ENCODE measurements at regions not wholly inside any gene's neighbourhood (a gene's known extent, or its start where the extent isn't known, plus 50 kb on each side); places are given as distances from the start of the nearest gene placed in this dataset.
"Not testable (repeated sequence)": the region's sequence is repeated elsewhere in the genome, so short reads cannot be mapped to it uniquely, and the experiment has no call there.

GRCh38 chr10:56298941-56299340 is 62.1 kb downstream of the ZWINT start:
- no peak for ATAC-seq
- DNase-seq, result no peak
- intact Hi-C loops (cut with DNase I), result no loop called here

GRCh38 chr10:56296618-56297017 is 64.4 kb downstream of the ZWINT start:
- DNase-seq (no peak), ATAC-seq (no peak)
- intact Hi-C loops (cut with DNase I), result no loop called here

- ATAC-seq (no peak), DNase-seq (no peak)
- intact Hi-C loops (cut with DNase I), result no loop called here
These were observed 72.7 kb downstream of the ZWINT start for GRCh38 chr10:56288403-56288802.

DNA sequence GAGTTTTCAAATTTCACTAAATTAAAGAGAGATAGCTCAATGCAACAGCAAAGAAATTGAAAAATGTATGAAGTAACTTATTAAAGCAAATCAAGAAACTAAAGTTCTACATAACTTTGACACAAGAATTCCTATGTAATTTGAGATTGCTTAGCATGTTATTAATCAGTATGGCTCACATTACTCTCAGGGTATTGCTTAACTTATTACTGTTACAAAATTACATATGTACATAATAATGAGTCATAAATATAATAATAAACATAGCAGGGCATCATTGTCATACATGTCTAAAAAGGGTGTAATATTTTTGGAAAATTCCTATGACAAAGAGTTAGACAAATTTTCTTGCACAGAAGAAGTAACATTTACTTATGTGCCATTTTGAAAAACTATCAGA is 75.0 kb downstream of the ZWINT start:
- intact Hi-C loops (cut with DNase I), result no loop called here
- ATAC-seq, result no peak
- DNase-seq, result no peak

DNA sequence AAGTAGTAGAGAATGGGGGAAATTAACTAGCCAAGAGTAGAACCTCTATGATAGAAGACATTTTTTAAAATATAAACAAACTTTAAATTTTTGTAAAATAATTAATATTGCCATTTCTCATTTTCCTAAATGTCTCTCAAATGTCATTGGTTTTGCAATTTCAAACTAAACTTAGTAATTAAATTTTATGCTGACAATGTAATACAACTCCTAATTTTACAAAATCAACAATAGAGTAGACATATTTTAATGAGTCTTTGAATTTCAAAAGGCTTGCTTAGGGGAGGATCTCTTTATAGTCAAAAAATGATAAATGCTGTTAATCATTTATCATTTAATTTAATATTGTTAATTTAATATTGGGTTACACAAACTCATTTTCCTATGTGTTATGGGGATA is 81.8 kb downstream of the ZWINT start:
- ATAC-seq, result no peak
- intact Hi-C loops (cut with DNase I), result no loop called here
- no peak for DNase-seq

DNA sequence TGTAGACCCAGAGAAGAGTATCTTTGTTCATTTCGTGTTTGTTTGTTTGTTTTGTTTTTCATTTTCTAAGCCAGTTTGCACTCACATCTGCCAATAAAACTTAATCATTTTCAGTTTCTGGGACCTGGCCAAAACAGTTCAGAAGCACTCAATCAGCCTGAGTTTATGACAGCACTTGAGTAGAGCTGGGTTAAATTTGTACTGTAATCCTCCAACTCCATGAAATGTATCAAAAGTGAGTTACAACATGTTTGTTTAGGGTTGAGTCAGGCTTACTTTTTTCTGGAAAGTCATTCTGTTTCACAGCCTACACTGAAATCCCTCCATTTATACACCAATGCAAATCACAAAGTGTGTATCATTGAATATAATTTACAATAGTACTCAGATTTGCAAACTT is 91.9 kb downstream of the ZWINT start:
- DNase-seq, result no peak
- intact Hi-C loops (cut with DNase I), result no loop called here
- no peak for ATAC-seq

- ATAC-seq (no peak), DNase-seq (no peak)
- intact Hi-C loops (cut with DNase I), result no loop called here
These were observed 94.9 kb downstream of the ZWINT start for GRCh38 chr10:56266120-56266519.

DNA sequence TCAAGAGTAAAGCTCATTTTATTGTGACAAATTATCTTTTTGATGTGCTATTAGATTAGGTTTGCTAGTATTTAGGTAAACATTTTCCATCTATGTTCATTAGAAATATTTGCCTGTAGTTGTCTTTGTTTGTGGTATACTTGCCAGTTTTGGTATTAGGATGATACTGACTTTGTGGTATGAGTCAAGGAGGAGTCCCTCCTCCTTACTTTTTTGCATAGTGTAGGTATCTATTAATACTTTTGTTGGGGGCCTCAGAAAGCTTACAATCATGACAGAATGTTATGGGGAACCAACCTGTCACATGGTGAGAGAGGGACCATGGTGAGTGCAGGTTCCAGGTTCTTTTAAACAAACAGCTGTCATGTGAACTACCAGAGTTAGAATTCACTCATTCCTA is 102.1 kb downstream of the ZWINT start:
- DNase-seq, result no peak
- intact Hi-C loops (cut with DNase I), result no loop called here
- no peak for ATAC-seq

GRCh38 chr10:56258378-56258777 is 102.7 kb downstream of the ZWINT start:
- intact Hi-C loops (cut with DNase I), result no loop called here
- no peak for ATAC-seq
- no peak for DNase-seq

- no peak for DNase-seq
- no peak for ATAC-seq
- intact Hi-C loops (cut with DNase I), result no loop called here
These were observed 105.8 kb downstream of the ZWINT start for GRCh38 chr10:56255298-56255697.

GRCh38 chr10:56240471-56240870 is 120.6 kb downstream of the ZWINT start:
- ATAC-seq (no peak), DNase-seq (no peak)
- intact Hi-C loops (cut with DNase I), result no loop called here

GRCh38 chr10:56231436-56231835 is 129.6 kb downstream of the ZWINT start:
- no peak for ATAC-seq
- intact Hi-C loops (cut with DNase I), result no loop called here

GRCh38 chr10:56222237-56222636 is 138.8 kb downstream of the ZWINT start:
- ATAC-seq, result no peak
- intact Hi-C loops (cut with DNase I), result no loop called here
- DNase-seq, result no peak

More at GRCh38 chr10:56231436-56231835, 129.6 kb downstream of the ZWINT start:
- no peak for DNase-seq

- no peak for DNase-seq
- intact Hi-C loops (cut with DNase I), result loop anchor here in 1 of 2 donors (10.0 kb wide), 1 partner anchor 198 kb away; no protein-coding TSS in a partner anchor
- ATAC-seq, result no peak
These were observed 148.1 kb downstream of the ZWINT start for GRCh38 chr10:56212951-56213350.

GRCh38 chr10:56181607-56182006 is 179.5 kb downstream of the ZWINT start:
- DNase-seq (no peak), ATAC-seq (no peak)
- intact Hi-C loops (cut with DNase I), result no loop called here

GRCh38 chr10:56178210-56178609 is 182.8 kb downstream of the ZWINT start:
- ATAC-seq, result peak; percentile 99
- intact Hi-C loops (cut with DNase I), result no loop called here
- DNase-seq, result peak; percentile 43

- intact Hi-C loops (cut with DNase I); DNase-seq; ATAC-seq: not testable (repeated sequence)
These were observed 206.0 kb downstream of the ZWINT start for GRCh38 chr10:56155091-56155513.

- ATAC-seq (no peak), DNase-seq (no peak)
- intact Hi-C loops (cut with DNase I), result no loop called here
These were observed 214.3 kb downstream of the ZWINT start for GRCh38 chr10:56146806-56147205.

DNA sequence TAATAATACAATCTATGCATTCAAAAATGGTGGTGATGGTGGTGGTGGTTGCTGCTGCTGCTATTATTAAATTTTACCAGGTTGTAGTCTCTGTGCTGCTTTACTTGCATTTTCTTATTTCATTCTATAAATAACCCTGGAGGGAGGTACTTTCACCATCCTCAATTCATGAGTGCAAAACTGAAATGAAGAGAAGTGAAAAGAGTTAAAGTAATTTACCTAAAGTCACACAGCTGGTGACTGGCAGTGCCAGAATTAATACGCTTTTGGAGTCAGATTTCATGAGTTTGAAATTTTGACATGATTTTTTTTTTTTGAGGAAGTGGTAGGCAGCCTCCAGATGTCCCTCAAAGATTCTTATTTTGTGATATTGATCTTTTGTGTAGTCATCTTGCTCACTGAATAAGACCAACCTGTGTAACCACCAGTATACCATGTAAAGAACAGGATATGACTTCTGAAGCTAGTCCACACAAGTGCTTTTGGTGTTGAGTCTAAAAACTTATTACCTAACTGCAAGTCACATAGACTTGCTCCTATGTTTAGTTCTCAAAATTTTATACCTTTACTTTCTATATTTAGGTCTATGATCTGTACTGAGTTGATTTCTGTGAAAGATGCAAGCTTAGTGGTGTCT is 218.8 kb downstream of the ZWINT start:
- ATAC-seq, result no peak
- no peak for DNase-seq
- intact Hi-C loops (cut with DNase I), result no loop called here

DNA sequence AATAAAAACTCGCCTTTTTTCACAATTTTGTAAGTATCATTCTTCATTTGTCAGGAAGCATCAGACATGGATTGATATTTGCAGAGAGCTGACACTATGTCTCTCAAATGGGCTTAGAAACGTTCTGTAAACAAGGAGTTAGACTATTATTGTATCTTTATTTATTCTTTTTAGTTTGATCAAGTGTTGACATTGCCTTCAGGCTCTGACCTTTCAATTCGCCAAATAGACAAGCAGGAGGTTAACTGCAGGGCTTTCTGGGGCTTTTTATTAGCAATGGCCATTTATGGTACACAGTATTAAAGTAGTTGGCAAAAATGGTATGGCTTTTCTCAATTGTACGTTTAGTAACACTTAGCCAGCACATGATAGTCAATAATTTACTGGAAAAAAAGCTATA is 221.7 kb downstream of the ZWINT start:
- no peak for ATAC-seq
- DNase-seq, result no peak
- intact Hi-C loops (cut with DNase I), result no loop called here

DNA sequence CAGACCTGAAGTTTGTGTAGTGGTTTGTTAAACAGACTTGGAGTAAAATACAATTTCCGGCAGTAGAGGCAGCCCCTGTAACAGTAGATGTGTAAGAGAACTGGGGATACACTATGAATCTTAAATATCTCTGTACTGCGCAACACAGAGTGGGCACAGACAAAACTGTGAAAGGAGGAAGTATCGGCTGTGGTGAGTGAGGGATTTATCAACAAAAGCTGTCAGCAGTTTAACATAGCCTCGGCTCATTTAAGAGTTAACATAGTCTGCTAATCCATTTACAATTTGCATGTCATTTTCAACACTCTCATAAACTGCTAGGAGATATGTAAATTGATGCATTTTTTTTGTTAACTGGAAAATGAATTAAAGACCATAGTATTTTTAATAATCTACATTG is 225.2 kb downstream of the ZWINT start:
- intact Hi-C loops (cut with DNase I), result no loop called here
- DNase-seq (no peak), ATAC-seq (no peak)

DNA sequence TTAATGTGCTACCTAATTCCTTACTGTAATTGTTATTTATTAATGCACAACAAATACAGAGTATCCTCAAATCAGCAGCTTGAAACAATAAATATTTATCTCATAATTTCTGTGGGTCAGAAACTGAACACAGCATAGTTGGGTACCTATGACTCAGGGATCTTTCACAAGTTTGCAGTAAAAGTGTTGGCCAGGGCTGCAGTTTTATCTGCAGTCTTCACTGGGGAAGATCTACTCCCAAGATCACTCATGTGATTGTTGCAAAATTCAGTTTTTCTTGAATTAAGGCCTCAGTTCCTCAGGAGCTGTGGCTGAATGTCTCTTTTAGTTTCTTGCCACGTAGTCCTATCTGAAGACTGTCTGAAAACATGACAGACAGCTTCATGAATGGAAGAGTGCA is 237.8 kb downstream of the ZWINT start:
- peak in 1 of 2 donors; percentile 56 for ATAC-seq
- no peak for DNase-seq
- intact Hi-C loops (cut with DNase I), result no loop called here
